BE2C (cell line): ENCODE measurements at regions not wholly inside any gene's neighbourhood (a gene's known extent, or its start where the extent isn't known, plus 50 kb on each side); places are given as distances from the start of the nearest gene placed in this dataset.

Source experiments
- DNase-seq: peaks from one replicate; pipeline ENCODE4 v3.0.0-alpha.2; 2020
- H3K27me3 ChIP-seq: fragments of 250-450 bp; sonication (Bioruptor Pico); 2 replicates; pipeline ENCODE4 v1.5.1; 2020; ENCODE audit warnings: mild to moderate bottlenecking
- H3K36me3 ChIP-seq: fragments of 250-450 bp; sonication (Bioruptor Pico); 2 replicates; pipeline ENCODE4 v1.5.1; 2020; ENCODE audit warnings: mild to moderate bottlenecking
- H3K4me1 ChIP-seq: fragments of 250-450 bp; sonication (Bioruptor Pico); 2 replicates; pipeline ENCODE4 v1.5.1; 2020
- H3K4me3 ChIP-seq: 2 replicates; pipeline ENCODE4 v1.5.1; 2011; ENCODE audit warnings: low read depth, low read length
- H3K9me3 ChIP-seq: fragments of 250-450 bp; sonication (Bioruptor Pico); 2 replicates; pipeline ENCODE4 v1.5.1; 2020
- CTCF ChIP-seq: IDR thresholded peaks from 2 replicates; pipeline ENCODE4 v1.5.1; 2012; ENCODE audit warnings: mild to moderate bottlenecking, low read depth, low read length

GRCh38 chr4:115323106-115323707, 209.8 kb upstream of the NDST4 start:
- Histone ChIP-seq H3K9me3 (no peaks in the 10 kb centered on the region; the same call in 1 of the 2 replicates), H3K36me3 (no peaks in the 10 kb centered on the region), H3K4me3 (no peak overlapping the region), H3K4me1 (no peaks in the 10 kb centered on the region), H3K27me3 (no peaks in the 10 kb centered on the region)
- no peak for DNase-seq
- no peak for TF ChIP-seq CTCF

GRCh38 chr4:115315182-115315581, 201.8 kb upstream of the NDST4 start:
- no peak for TF ChIP-seq CTCF
- H3K36me3 ChIP-seq: no peaks in the 10 kb centered on the region
- H3K9me3 ChIP-seq: no peaks in the 10 kb centered on the region; the same call in 1 of the 2 replicates
- no peak overlapping the region for H3K4me3 ChIP-seq
- H3K4me1 ChIP-seq: no peaks in the 10 kb centered on the region
- no peaks in the 10 kb centered on the region for H3K27me3 ChIP-seq
- no peak for DNase-seq

- no peak overlapping the region for H3K4me3 ChIP-seq
- no peaks in the 10 kb centered on the region for H3K4me1 ChIP-seq
- no peak for DNase-seq
- H3K27me3 ChIP-seq: no peaks in the 10 kb centered on the region
- H3K9me3 ChIP-seq: no peaks in the 10 kb centered on the region
- TF ChIP-seq CTCF: no peak
- no peaks in the 10 kb centered on the region for H3K36me3 ChIP-seq
Observed at GRCh38 chr4:115310641-115311040, 197.2 kb upstream of the NDST4 start.

GRCh38 chr4:115294717-115295116, 181.3 kb upstream of the NDST4 start:
- no peak for TF ChIP-seq CTCF
- H3K4me3 ChIP-seq: no peak overlapping the region
- no peaks in the 10 kb centered on the region for H3K27me3 ChIP-seq
- no peaks in the 10 kb centered on the region for H3K4me1 ChIP-seq
- no peak for DNase-seq
- H3K9me3 ChIP-seq: no peaks in the 10 kb centered on the region; the same call in 1 of the 2 replicates
- H3K36me3 ChIP-seq: no peaks in the 10 kb centered on the region

- Histone ChIP-seq H3K9me3 (no peaks in the 10 kb centered on the region; the same call in 1 of the 2 replicates), H3K4me1 (no peaks in the 10 kb centered on the region), H3K4me3 (no peak overlapping the region), H3K36me3 (no peaks in the 10 kb centered on the region), H3K27me3 (no peaks in the 10 kb centered on the region)
- DNase-seq: no peak
- TF ChIP-seq CTCF: no peak
Observed at GRCh38 chr4:115293093-115293462, 179.7 kb upstream of the NDST4 start.

- Histone ChIP-seq H3K36me3 (no peaks in the 10 kb centered on the region), H3K4me3 (no peak overlapping the region), H3K9me3 (no peaks in the 10 kb centered on the region; the same call in 1 of the 2 replicates), H3K4me1 (no peaks in the 10 kb centered on the region), H3K27me3 (no peaks in the 10 kb centered on the region)
- no peak for TF ChIP-seq CTCF
- no peak for DNase-seq
Observed at GRCh38 chr4:115292320-115293092, 179.1 kb upstream of the NDST4 start.
